GM10248 (cell line): ENCODE measurements at regions not wholly inside any gene's neighbourhood (a gene's known extent, or its start where the extent isn't known, plus 50 kb on each side); places are given as distances from the start of the nearest gene placed in this dataset.

Experiments used
- CTCF ChIA-PET: fragments of 300-600 bp; sonication (Branson Sonifier 250); formaldehyde crosslinking; extraction: SDS; loops from one replicate; lab custom pipeline; 2021; ENCODE audit warnings: antibody characterized with exemption; lab: Yijun Ruan, JAX
- POLR2A ChIA-PET: fragments of 350-650 bp; sonication (Branson Sonifier 250); formaldehyde crosslinking; extraction: SDS; loops from one replicate; lab custom pipeline; 2020; ENCODE audit warnings: antibody characterized with exemption; lab: Yijun Ruan, JAX
- DNase-seq: peaks from one replicate; pipeline ENCODE4 v3.0.0; 2012; ENCODE audit errors: extremely low spot score
- CTCF ChIP-seq: IDR thresholded peaks from 2 replicates; pipeline ENCODE4 v1.5.1; 2012; ENCODE audit warnings: mild to moderate bottlenecking, low read depth; ENCODE audit errors: extremely low read depth, missing control alignments, control extremely low read depth

GRCh38 chr22:48589901-48590300 lies 1237.8 kb downstream of the BRD1 start:
- no peak for TF ChIP-seq CTCF
- POLR2A ChIA-PET = no interaction called here
- no peak for DNase-seq
- CTCF ChIA-PET = no interaction called here

- CTCF ChIA-PET = no interaction called here
- TF ChIP-seq CTCF = no peak
- no peak for DNase-seq
- POLR2A ChIA-PET = no interaction called here
These were observed 1238.7 kb downstream of the BRD1 start for GRCh38 chr22:48588878-48589450.

GRCh38 chr22:48588151-48588877 lies 1239.4 kb downstream of the BRD1 start:
- no peak for TF ChIP-seq CTCF
- ChIA-PET CTCF (no interaction called here), POLR2A (no interaction called here)
- DNase-seq = no peak

GRCh38 chr22:48587236-48587865 lies 1240.3 kb downstream of the BRD1 start:
- CTCF ChIA-PET = no interaction called here
- no peak for TF ChIP-seq CTCF
- no peak for DNase-seq
- POLR2A ChIA-PET = no interaction called here

GRCh38 chr22:48586799-48587185 lies 1240.9 kb downstream of the BRD1 start:
- ChIA-PET CTCF (no interaction called here), POLR2A (no interaction called here)
- TF ChIP-seq CTCF = no peak
- DNase-seq = no peak

GRCh38 chr22:48585916-48586798 lies 1241.5 kb downstream of the BRD1 start:
- ChIA-PET CTCF (no interaction called here), POLR2A (no interaction called here)
- no peak for TF ChIP-seq CTCF
- no peak for DNase-seq
